ENCODE measurements at regions not wholly inside any gene's neighbourhood (a gene's known extent, or its start where the extent isn't known, plus 50 kb on each side); places are given as distances from the start of the nearest gene placed in this dataset.

- TF ChIP-seq CTCF (IDR thresholded peaks at IDR 0.05; ENCODE audit: low read depth, low read length, missing input control) (no peak), YY1 (IDR thresholded peaks at IDR 0.05) (no peak), HNF4A (conservative IDR thresholded peaks at IDR 0.05) (no peak), RXRA (IDR thresholded peaks at IDR 0.05) (no peak), FOXA1 (IDR thresholded peaks at IDR 0.05) (no peak)
- TF ChIP-seq, protein P1, sequence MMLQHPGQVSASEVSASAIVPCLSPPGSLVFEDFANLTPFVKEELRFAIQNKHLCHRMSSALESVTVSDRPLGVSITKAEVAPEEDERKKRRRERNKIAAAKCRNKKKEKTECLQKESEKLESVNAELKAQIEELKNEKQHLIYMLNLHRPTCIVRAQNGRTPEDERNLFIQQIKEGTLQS (IDR thresholded peaks at IDR 0.05) = no peak
These were observed 373.8 kb upstream of the ROBO1 start (continued) for GRCh38 chr3:80141557-80141956.

DNA sequence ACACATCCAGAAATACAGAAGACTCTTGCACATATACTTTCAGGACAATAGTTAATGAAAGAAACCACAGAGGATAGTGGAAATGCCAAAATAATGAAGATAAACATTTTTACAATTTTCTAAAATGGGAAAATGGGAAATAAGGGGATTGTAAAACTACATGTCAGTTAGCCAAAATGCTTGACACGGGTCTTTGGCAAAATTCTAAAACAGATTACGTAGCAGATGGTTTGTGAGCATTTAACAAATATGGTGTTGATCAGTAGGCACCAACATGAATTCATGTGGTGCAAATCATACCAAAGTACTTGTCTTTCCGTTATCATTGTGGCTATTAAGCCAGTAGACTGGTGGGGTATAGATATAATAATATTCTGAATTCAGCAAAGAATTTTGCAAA, 348.5 kb upstream of the ROBO1 start:
- Histone ChIP-seq H3K9ac (ENCODE audit: low read depth in 1 of 2, low read length in 2 of 2) (no peak overlapping the region), H3K4me3 (ENCODE audit: low read depth in 1 of 3, low read length in 3 of 3) (no peak overlapping the region), H3K36me3 (ENCODE audit: control insufficient read depth in 4 of 4, insufficient read depth in 3 of 4, low read depth in 1 of 4, low read length in 3 of 4) (no peaks in the 10 kb centered on the region), H3K9me3 (ENCODE audit: control insufficient read depth in 4 of 4, low read length in 3 of 4) (no peaks in the 10 kb centered on the region), H3K4me1 (ENCODE audit: control insufficient read depth in 4 of 4, insufficient read depth in 4 of 4, low read length in 3 of 4) (no peaks in the 10 kb centered on the region), H3K27ac (ENCODE audit: low read depth in 1 of 2, low read length in 2 of 2) (no peak overlapping the region), H3K27me3 (ENCODE audit: control insufficient read depth in 4 of 4, insufficient read depth in 4 of 4, low read length in 3 of 4) (no peaks in the 10 kb centered on the region)
- TF ChIP-seq MAX (IDR thresholded peaks at IDR 0.05) (no peak), NR2F2 (IDR thresholded peaks at IDR 0.05) (no peak), HNF4G (IDR thresholded peaks at IDR 0.05) (no peak), TAF1 (conservative IDR thresholded peaks at IDR 0.05) (no peak)
- TF ChIP-seq, protein P2, sequence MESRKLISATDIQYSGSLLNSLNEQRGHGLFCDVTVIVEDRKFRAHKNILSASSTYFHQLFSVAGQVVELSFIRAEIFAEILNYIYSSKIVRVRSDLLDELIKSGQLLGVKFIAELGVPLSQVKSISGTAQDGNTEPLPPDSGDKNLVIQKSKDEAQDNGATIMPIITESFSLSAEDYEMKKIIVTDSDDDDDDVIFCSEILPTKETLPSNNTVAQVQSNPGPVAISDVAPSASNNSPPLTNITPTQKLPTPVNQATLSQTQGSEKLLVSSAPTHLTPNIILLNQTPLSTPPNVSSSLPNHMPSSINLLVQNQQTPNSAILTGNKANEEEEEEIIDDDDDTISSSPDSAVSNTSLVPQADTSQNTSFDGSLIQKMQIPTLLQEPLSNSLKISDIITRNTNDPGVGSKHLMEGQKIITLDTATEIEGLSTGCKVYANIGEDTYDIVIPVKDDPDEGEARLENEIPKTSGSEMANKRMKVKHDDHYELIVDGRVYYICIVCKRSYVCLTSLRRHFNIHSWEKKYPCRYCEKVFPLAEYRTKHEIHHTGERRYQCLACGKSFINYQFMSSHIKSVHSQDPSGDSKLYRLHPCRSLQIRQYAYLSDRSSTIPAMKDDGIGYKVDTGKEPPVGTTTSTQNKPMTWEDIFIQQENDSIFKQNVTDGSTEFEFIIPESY (IDR thresholded peaks at IDR 0.05) = no peak
- DNase-seq (ENCODE audit: low spot score) = no peak
- 69% methylated on average over 3 of the region's 3 CpGs for WGBS

DNA sequence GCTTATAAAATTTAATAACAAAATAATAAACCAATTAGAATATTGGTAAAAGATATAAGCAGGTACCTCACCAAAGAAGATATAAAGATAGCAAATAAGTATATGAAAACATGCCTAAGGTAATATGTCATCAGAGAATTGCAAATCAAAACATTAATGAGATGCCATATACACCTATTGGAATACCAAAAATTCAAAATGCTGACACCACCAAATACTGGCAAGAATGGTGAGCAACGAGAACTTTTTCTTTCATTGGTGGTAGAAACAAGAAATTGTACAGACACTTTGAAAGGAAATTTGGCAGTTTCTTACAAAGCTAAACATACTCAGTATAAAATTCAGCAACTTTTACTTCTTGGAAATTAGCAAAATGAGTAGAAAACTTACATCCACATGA, 346.9 kb upstream of the ROBO1 start:
- no peak for DNase-seq (ENCODE audit: low spot score)
- WGBS = 67% methylated on average over 1 of the region's 1 CpG
- Histone ChIP-seq H3K4me1 (ENCODE audit: control insufficient read depth in 4 of 4, insufficient read depth in 4 of 4, low read length in 3 of 4) (no peaks in the 10 kb centered on the region), H3K36me3 (ENCODE audit: control insufficient read depth in 4 of 4, insufficient read depth in 3 of 4, low read depth in 1 of 4, low read length in 3 of 4) (no peaks in the 10 kb centered on the region), H3K9me3 (ENCODE audit: control insufficient read depth in 4 of 4, low read length in 3 of 4) (no peaks in the 10 kb centered on the region), H3K27ac (ENCODE audit: low read depth in 1 of 2, low read length in 2 of 2) (no peak overlapping the region), H3K4me3 (ENCODE audit: low read depth in 1 of 3, low read length in 3 of 3) (no peak overlapping the region), H3K27me3 (ENCODE audit: control insufficient read depth in 4 of 4, insufficient read depth in 4 of 4, low read length in 3 of 4) (no peaks in the 10 kb centered on the region), H3K9ac (ENCODE audit: low read depth in 1 of 2, low read length in 2 of 2) (no peak overlapping the region)
- TF ChIP-seq HNF4A (conservative IDR thresholded peaks at IDR 0.05) (no peak), EGR1 (IDR thresholded peaks at IDR 0.05; ENCODE audit: low read depth in 2 of 2) (no peak), RAD21 (IDR thresholded peaks at IDR 0.05) (no peak), NR2F2 (IDR thresholded peaks at IDR 0.05) (no peak), TAF1 (conservative IDR thresholded peaks at IDR 0.05) (no peak), RXRA (IDR thresholded peaks at IDR 0.05) (no peak), SP1 (IDR thresholded peaks at IDR 0.05) (no peak), FOXA2 (IDR thresholded peaks at IDR 0.05) (no peak), MAX (IDR thresholded peaks at IDR 0.05) (no peak), FOXA1 (IDR thresholded peaks at IDR 0.05) (no peak), JUND (IDR thresholded peaks at IDR 0.05) (no peak), CTCF (IDR thresholded peaks at IDR 0.05; ENCODE audit: low read depth, low read length, missing input control) (no peak), HNF4G (IDR thresholded peaks at IDR 0.05) (no peak)
- TF ChIP-seq, protein P2 (IDR thresholded peaks at IDR 0.05) = no peak
- TF ChIP-seq, protein P3, sequence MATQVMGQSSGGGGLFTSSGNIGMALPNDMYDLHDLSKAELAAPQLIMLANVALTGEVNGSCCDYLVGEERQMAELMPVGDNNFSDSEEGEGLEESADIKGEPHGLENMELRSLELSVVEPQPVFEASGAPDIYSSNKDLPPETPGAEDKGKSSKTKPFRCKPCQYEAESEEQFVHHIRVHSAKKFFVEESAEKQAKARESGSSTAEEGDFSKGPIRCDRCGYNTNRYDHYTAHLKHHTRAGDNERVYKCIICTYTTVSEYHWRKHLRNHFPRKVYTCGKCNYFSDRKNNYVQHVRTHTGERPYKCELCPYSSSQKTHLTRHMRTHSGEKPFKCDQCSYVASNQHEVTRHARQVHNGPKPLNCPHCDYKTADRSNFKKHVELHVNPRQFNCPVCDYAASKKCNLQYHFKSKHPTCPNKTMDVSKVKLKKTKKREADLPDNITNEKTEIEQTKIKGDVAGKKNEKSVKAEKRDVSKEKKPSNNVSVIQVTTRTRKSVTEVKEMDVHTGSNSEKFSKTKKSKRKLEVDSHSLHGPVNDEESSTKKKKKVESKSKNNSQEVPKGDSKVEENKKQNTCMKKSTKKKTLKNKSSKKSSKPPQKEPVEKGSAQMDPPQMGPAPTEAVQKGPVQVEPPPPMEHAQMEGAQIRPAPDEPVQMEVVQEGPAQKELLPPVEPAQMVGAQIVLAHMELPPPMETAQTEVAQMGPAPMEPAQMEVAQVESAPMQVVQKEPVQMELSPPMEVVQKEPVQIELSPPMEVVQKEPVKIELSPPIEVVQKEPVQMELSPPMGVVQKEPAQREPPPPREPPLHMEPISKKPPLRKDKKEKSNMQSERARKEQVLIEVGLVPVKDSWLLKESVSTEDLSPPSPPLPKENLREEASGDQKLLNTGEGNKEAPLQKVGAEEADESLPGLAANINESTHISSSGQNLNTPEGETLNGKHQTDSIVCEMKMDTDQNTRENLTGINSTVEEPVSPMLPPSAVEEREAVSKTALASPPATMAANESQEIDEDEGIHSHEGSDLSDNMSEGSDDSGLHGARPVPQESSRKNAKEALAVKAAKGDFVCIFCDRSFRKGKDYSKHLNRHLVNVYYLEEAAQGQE (IDR thresholded peaks at IDR 0.05) = no peak
- TF ChIP-seq, protein P1 (IDR thresholded peaks at IDR 0.05) = no peak
